HG03432 (cell line): ENCODE measurements at regions not wholly inside any gene's neighbourhood (a gene's known extent, or its start where the extent isn't known, plus 50 kb on each side); places are given as distances from the start of the nearest gene placed in this dataset.

Source experiments
- ATAC-seq: cut with Tn5 transposase; IDR thresholded peaks from one replicate; pipeline ENCODE4 v1.9.1; 2021; ENCODE audit warnings: mild to moderate bottlenecking, moderate library complexity; ENCODE audit not compliant: unreplicated experiment

- ATAC-seq = no peak
Measured at GRCh38 chr3:23076437-23076836, 126.7 kb upstream of the UBE2E2 start.

GRCh38 chr3:23077126-23077525, 126.0 kb upstream of the UBE2E2 start:
- no peak for ATAC-seq

- no peak for ATAC-seq
Measured at GRCh38 chr3:23078735-23079134, 124.4 kb upstream of the UBE2E2 start.

- ATAC-seq = no peak
Measured at GRCh38 chr3:23079976-23080375, 123.2 kb upstream of the UBE2E2 start.

GRCh38 chr3:23083701-23084100, 119.4 kb upstream of the UBE2E2 start:
- ATAC-seq = no peak

GRCh38 chr3:23084367-23084766, 118.8 kb upstream of the UBE2E2 start:
- ATAC-seq = no peak

- no peak for ATAC-seq
Measured at GRCh38 chr3:23085261-23085660, 117.9 kb upstream of the UBE2E2 start.

GRCh38 chr3:23086331-23086730, 116.8 kb upstream of the UBE2E2 start:
- no peak for ATAC-seq

- ATAC-seq = no peak
Measured at GRCh38 chr3:23086831-23087230, 116.3 kb upstream of the UBE2E2 start.

- no peak for ATAC-seq
Measured at GRCh38 chr3:23094412-23094811, 108.7 kb upstream of the UBE2E2 start.

- ATAC-seq = no peak
Measured at GRCh38 chr3:23094890-23095462, 108.2 kb upstream of the UBE2E2 start.

GRCh38 chr3:23096041-23096440, 107.1 kb upstream of the UBE2E2 start:
- ATAC-seq = no peak

GRCh38 chr3:23099021-23099420, 104.1 kb upstream of the UBE2E2 start:
- ATAC-seq = no peak

GRCh38 chr3:23099677-23100076, 103.5 kb upstream of the UBE2E2 start:
- no peak for ATAC-seq

- ATAC-seq = no peak
Measured at GRCh38 chr3:23100106-23100505, 103.0 kb upstream of the UBE2E2 start.

- no peak for ATAC-seq
Measured at GRCh38 chr3:23103764-23104163, 99.4 kb upstream of the UBE2E2 start.

- ATAC-seq = no peak
Measured at GRCh38 chr3:23105048-23105447, 98.1 kb upstream of the UBE2E2 start.

GRCh38 chr3:23106666-23107065, 96.5 kb upstream of the UBE2E2 start:
- no peak for ATAC-seq

GRCh38 chr3:23107221-23107620, 95.9 kb upstream of the UBE2E2 start:
- ATAC-seq = no peak

GRCh38 chr3:23108451-23109057, 94.6 kb upstream of the UBE2E2 start:
- ATAC-seq = no peak

GRCh38 chr3:23111286-23111685, 91.8 kb upstream of the UBE2E2 start:
- ATAC-seq = no peak

- ATAC-seq = no peak
Measured at GRCh38 chr3:23111797-23112196, 91.3 kb upstream of the UBE2E2 start.

- no peak for ATAC-seq
Measured at GRCh38 chr3:23112491-23112890, 90.6 kb upstream of the UBE2E2 start.
